T-helper 1 cell treated with Interleukin-12 subunit alpha and Interleukin-12 subunit beta and Interleukin-4 antibody, amounts not matched to agents 30 μg/mL and 1 μg/mL, for 36 hours (primary cell): ENCODE measurements at regions not wholly inside any gene's neighbourhood (a gene's known extent, or its start where the extent isn't known, plus 50 kb on each side); places are given as distances from the start of the nearest gene placed in this dataset.

ENCODE experiments used
- H3K27ac Mint-ChIP-seq: one replicate; pipeline ENCODE4 v1.8.0; 2021; ENCODE audit warnings: mild to moderate bottlenecking, mixed read lengths
- H3K27me3 Mint-ChIP-seq: one replicate; pipeline ENCODE4 v1.8.0; 2021; ENCODE audit warnings: low read depth, mixed read lengths
- H3K36me3 Mint-ChIP-seq: one replicate; pipeline ENCODE4 v1.8.0; 2021; ENCODE audit warnings: low read depth, mixed read lengths
- H3K4me1 Mint-ChIP-seq: one replicate; pipeline ENCODE4 v1.8.0; 2021; ENCODE audit warnings: low read depth, mixed read lengths
- H3K4me3 Mint-ChIP-seq: one replicate; pipeline ENCODE4 v1.8.0; 2021; ENCODE audit warnings: mild to moderate bottlenecking, moderate library complexity, mixed read lengths
- H3K9me3 Mint-ChIP-seq: one replicate; pipeline ENCODE4 v1.8.0; 2021; ENCODE audit warnings: mixed read lengths

- H3K27ac Mint-ChIP-seq, result no peak overlapping the region
- H3K27me3 Mint-ChIP-seq, result no peaks in the 10 kb centered on the region
- H3K9me3 Mint-ChIP-seq, result no peaks in the 10 kb centered on the region
- H3K36me3 Mint-ChIP-seq, result no peaks in the 10 kb centered on the region
- no peak overlapping the region for H3K4me3 Mint-ChIP-seq
- H3K4me1 Mint-ChIP-seq, result no peaks in the 10 kb centered on the region
Measured at GRCh38 chr4:67037504-67038227, 507.6 kb downstream of the CENPC start.

GRCh38 chr4:67036791-67037190 lies 508.5 kb downstream of the CENPC start:
- Mint-ChIP-seq H3K4me3 (no peak overlapping the region), H3K36me3 (no peaks in the 10 kb centered on the region), H3K4me1 (no peaks in the 10 kb centered on the region), H3K27me3 (no peaks in the 10 kb centered on the region), H3K9me3 (no peaks in the 10 kb centered on the region), H3K27ac (no peak overlapping the region)

GRCh38 chr4:67035986-67036385 lies 509.3 kb downstream of the CENPC start:
- Mint-ChIP-seq H3K27me3 (no peaks in the 10 kb centered on the region), H3K27ac (no peak overlapping the region), H3K36me3 (no peaks in the 10 kb centered on the region), H3K9me3 (no peaks in the 10 kb centered on the region), H3K4me1 (no peaks in the 10 kb centered on the region), H3K4me3 (no peak overlapping the region)

GRCh38 chr4:67035501-67035900 lies 509.8 kb downstream of the CENPC start:
- Mint-ChIP-seq H3K4me3 (no peak overlapping the region), H3K27ac (no peak overlapping the region), H3K9me3 (no peaks in the 10 kb centered on the region), H3K4me1 (no peaks in the 10 kb centered on the region), H3K27me3 (no peaks in the 10 kb centered on the region), H3K36me3 (no peaks in the 10 kb centered on the region)

- H3K27ac Mint-ChIP-seq, result no peak overlapping the region
- H3K4me3 Mint-ChIP-seq, result no peak overlapping the region
- no peaks in the 10 kb centered on the region for H3K36me3 Mint-ChIP-seq
- H3K4me1 Mint-ChIP-seq, result no peaks in the 10 kb centered on the region
- no peaks in the 10 kb centered on the region for H3K9me3 Mint-ChIP-seq
- H3K27me3 Mint-ChIP-seq, result no peaks in the 10 kb centered on the region
Measured at GRCh38 chr4:67030636-67031035, 514.7 kb downstream of the CENPC start.

- Mint-ChIP-seq H3K9me3 (no peaks in the 10 kb centered on the region), H3K27ac (no peak overlapping the region), H3K4me1 (no peaks in the 10 kb centered on the region), H3K27me3 (no peaks in the 10 kb centered on the region), H3K36me3 (no peaks in the 10 kb centered on the region), H3K4me3 (no peak overlapping the region)
Measured at GRCh38 chr4:67020438-67020797, 524.9 kb downstream of the CENPC start.

- Mint-ChIP-seq H3K27ac (no peak overlapping the region), H3K27me3 (no peaks in the 10 kb centered on the region), H3K36me3 (no peaks in the 10 kb centered on the region), H3K4me1 (no peaks in the 10 kb centered on the region), H3K9me3 (peaks cover 1% of the 10 kb centered on the region), H3K4me3 (no peak overlapping the region)
Measured at GRCh38 chr4:67019686-67020437, 525.4 kb downstream of the CENPC start.

- Mint-ChIP-seq H3K9me3 (peaks cover 8% of the 10 kb centered on the region), H3K27me3 (no peaks in the 10 kb centered on the region), H3K27ac (no peak overlapping the region), H3K4me1 (no peaks in the 10 kb centered on the region), H3K36me3 (no peaks in the 10 kb centered on the region), H3K4me3 (no peak overlapping the region)
Measured at GRCh38 chr4:67014592-67014991, 530.7 kb downstream of the CENPC start.

GRCh38 chr4:67006791-67007190 lies 538.5 kb downstream of the CENPC start:
- H3K9me3 Mint-ChIP-seq, result peaks cover 3% of the 10 kb centered on the region
- H3K27ac Mint-ChIP-seq, result no peak overlapping the region
- H3K27me3 Mint-ChIP-seq, result no peaks in the 10 kb centered on the region

GRCh38 chr4:66991521-66991920 lies 553.8 kb downstream of the CENPC start:
- Mint-ChIP-seq H3K4me3 (no peak overlapping the region), H3K27ac (no peak overlapping the region), H3K36me3 (no peaks in the 10 kb centered on the region), H3K4me1 (no peaks in the 10 kb centered on the region), H3K9me3 (peaks cover 9% of the 10 kb centered on the region), H3K27me3 (no peaks in the 10 kb centered on the region)

More at GRCh38 chr4:67006791-67007190, 538.5 kb downstream of the CENPC start:
- no peaks in the 10 kb centered on the region for H3K4me1 Mint-ChIP-seq
- H3K4me3 Mint-ChIP-seq, result no peak overlapping the region
- H3K36me3 Mint-ChIP-seq, result no peaks in the 10 kb centered on the region

GRCh38 chr4:66974665-66975064 lies 570.6 kb downstream of the CENPC start:
- H3K36me3 Mint-ChIP-seq, result no peaks in the 10 kb centered on the region
- no peak overlapping the region for H3K27ac Mint-ChIP-seq
- no peaks in the 10 kb centered on the region for H3K9me3 Mint-ChIP-seq
- no peak overlapping the region for H3K4me3 Mint-ChIP-seq
- no peaks in the 10 kb centered on the region for H3K27me3 Mint-ChIP-seq
- H3K4me1 Mint-ChIP-seq, result no peaks in the 10 kb centered on the region

- H3K36me3 Mint-ChIP-seq, result no peaks in the 10 kb centered on the region
- H3K4me1 Mint-ChIP-seq, result no peaks in the 10 kb centered on the region
- no peaks in the 10 kb centered on the region for H3K9me3 Mint-ChIP-seq
- H3K27ac Mint-ChIP-seq, result no peak overlapping the region
- no peaks in the 10 kb centered on the region for H3K27me3 Mint-ChIP-seq
- H3K4me3 Mint-ChIP-seq, result no peak overlapping the region
Measured at GRCh38 chr4:66972087-66972486, 573.2 kb downstream of the CENPC start.

GRCh38 chr4:66964467-66964866 lies 580.8 kb downstream of the CENPC start:
- H3K27ac Mint-ChIP-seq, result no peak overlapping the region
- H3K27me3 Mint-ChIP-seq, result no peaks in the 10 kb centered on the region
- H3K4me1 Mint-ChIP-seq, result no peaks in the 10 kb centered on the region
- H3K36me3 Mint-ChIP-seq, result no peaks in the 10 kb centered on the region
- H3K4me3 Mint-ChIP-seq, result no peak overlapping the region
- H3K9me3 Mint-ChIP-seq, result no peaks in the 10 kb centered on the region

- Mint-ChIP-seq H3K4me1 (no peaks in the 10 kb centered on the region), H3K27me3 (no peaks in the 10 kb centered on the region), H3K36me3 (no peaks in the 10 kb centered on the region), H3K4me3 (no peak overlapping the region), H3K27ac (no peak overlapping the region), H3K9me3 (no peaks in the 10 kb centered on the region)
Measured at GRCh38 chr4:66963084-66963483, 582.2 kb downstream of the CENPC start.

GRCh38 chr4:66959207-66959606 lies 586.1 kb downstream of the CENPC start:
- Mint-ChIP-seq H3K27me3 (no peaks in the 10 kb centered on the region), H3K4me1 (no peaks in the 10 kb centered on the region), H3K9me3 (no peaks in the 10 kb centered on the region), H3K27ac (no peak overlapping the region), H3K4me3 (no peak overlapping the region), H3K36me3 (no peaks in the 10 kb centered on the region)
